MM.1S (cell line): ENCODE measurements at regions not wholly inside any gene's neighbourhood (a gene's known extent, or its start where the extent isn't known, plus 50 kb on each side); places are given as distances from the start of the nearest gene placed in this dataset.

Experiments used
- DNase-seq: peaks from one replicate; pipeline ENCODE4 v3.0.0-alpha.2; 2015
- H2AFZ ChIP-seq: fragments of 300-600 bp; sonication (generic); 2 replicates; pipeline ENCODE4 v1.6.0; 2016; ENCODE audit warnings: antibody characterized with exemption, low read length
- H3F3A ChIP-seq: fragments of 300-600 bp; sonication (generic); 2 replicates; pipeline ENCODE4 v1.6.1; 2016; ENCODE audit warnings: mild to moderate bottlenecking, antibody characterized with exemption, low read length, moderate library complexity, mixed read lengths; ENCODE audit not compliant: insufficient read depth
- H3K27ac ChIP-seq: fragments of 300-600 bp; sonication (generic); 2 replicates; pipeline ENCODE4 v1.5.1; 2016; ENCODE audit warnings: mild to moderate bottlenecking, low read length
- H3K27me3 ChIP-seq: fragments of 300-600 bp; sonication (generic); replicated peaks from 2 replicates; pipeline ENCODE4 v1.6.0; 2016; ENCODE audit warnings: low read length; ENCODE audit not compliant: insufficient read depth
- H3K36me3 ChIP-seq: fragments of 300-600 bp; sonication (generic); replicated peaks from 2 replicates; pipeline ENCODE4 v1.6.1; 2016; ENCODE audit warnings: mild to moderate bottlenecking, low read length, mixed read lengths; ENCODE audit not compliant: insufficient read depth
- H3K4me1 ChIP-seq: fragments of 300-600 bp; sonication (generic); 2 replicates; pipeline ENCODE4 v1.6.1; 2016; ENCODE audit warnings: low read length, mixed read lengths
- H3K4me2 ChIP-seq: fragments of 300-600 bp; sonication (generic); 2 replicates; pipeline ENCODE4 v1.6.0; 2016; ENCODE audit warnings: low read depth, low read length
- H3K4me3 ChIP-seq: fragments of 300-600 bp; sonication (generic); 2 replicates; pipeline ENCODE4 v1.5.1; 2016; ENCODE audit warnings: low read length, mixed read lengths
- H3K79me2 ChIP-seq: fragments of 300-600 bp; sonication (generic); 2 replicates; pipeline ENCODE4 v1.6.1; 2016; ENCODE audit warnings: mixed run types, low read length, mixed read lengths
- H3K9ac ChIP-seq: fragments of 300-600 bp; sonication (generic); 2 replicates; pipeline ENCODE4 v1.6.1; 2016; ENCODE audit warnings: low read length, mixed read lengths
- H3K9me2 ChIP-seq: fragments of 300-600 bp; sonication (generic); replicated peaks from 2 replicates; pipeline ENCODE4 v1.6.1; 2016; ENCODE audit warnings: mild to moderate bottlenecking, low read length, mixed read lengths; ENCODE audit not compliant: insufficient read depth
- H3K9me3 ChIP-seq: fragments of 300-600 bp; sonication (generic); replicated peaks from 2 replicates; pipeline ENCODE4 v1.6.1; 2016; ENCODE audit warnings: mild to moderate bottlenecking, low read length, mixed read lengths; ENCODE audit not compliant: insufficient read depth
- H4K20me1 ChIP-seq: fragments of 300-600 bp; sonication (generic); 2 replicates; pipeline ENCODE4 v1.6.1; 2016; ENCODE audit warnings: mild to moderate bottlenecking, low read length, moderate library complexity, mixed read lengths; ENCODE audit not compliant: insufficient read depth
- EZH2 ChIP-seq: fragments of 300-600 bp; sonication (generic); optimal IDR thresholded peaks from 2 replicates; pipeline ENCODE3; 2017; ENCODE audit warnings: low read depth, mild to moderate bottlenecking, antibody characterized with exemption, low read length, mixed read lengths
- EZH2phosphoT487 ChIP-seq: fragments of 300-600 bp; sonication (generic); IDR thresholded peaks from 2 replicates; pipeline ENCODE4 v1.6.1; 2018; ENCODE audit warnings: antibody characterized with exemption, low read length
- TF ChIP-seq, protein P1 (sequence below): fragments of 300-600 bp; sonication (generic); IDR thresholded peaks from 2 replicates; pipeline ENCODE4 v1.5.1; 2016; ENCODE audit warnings: antibody characterized with exemption, low read length, mixed read lengths

- no peak overlapping the region for H3K27ac ChIP-seq
- DNase-seq: no peak
- TF ChIP-seq EZH2phosphoT487 (no peak), EZH2 (no peak)
- TF ChIP-seq, protein P1, sequence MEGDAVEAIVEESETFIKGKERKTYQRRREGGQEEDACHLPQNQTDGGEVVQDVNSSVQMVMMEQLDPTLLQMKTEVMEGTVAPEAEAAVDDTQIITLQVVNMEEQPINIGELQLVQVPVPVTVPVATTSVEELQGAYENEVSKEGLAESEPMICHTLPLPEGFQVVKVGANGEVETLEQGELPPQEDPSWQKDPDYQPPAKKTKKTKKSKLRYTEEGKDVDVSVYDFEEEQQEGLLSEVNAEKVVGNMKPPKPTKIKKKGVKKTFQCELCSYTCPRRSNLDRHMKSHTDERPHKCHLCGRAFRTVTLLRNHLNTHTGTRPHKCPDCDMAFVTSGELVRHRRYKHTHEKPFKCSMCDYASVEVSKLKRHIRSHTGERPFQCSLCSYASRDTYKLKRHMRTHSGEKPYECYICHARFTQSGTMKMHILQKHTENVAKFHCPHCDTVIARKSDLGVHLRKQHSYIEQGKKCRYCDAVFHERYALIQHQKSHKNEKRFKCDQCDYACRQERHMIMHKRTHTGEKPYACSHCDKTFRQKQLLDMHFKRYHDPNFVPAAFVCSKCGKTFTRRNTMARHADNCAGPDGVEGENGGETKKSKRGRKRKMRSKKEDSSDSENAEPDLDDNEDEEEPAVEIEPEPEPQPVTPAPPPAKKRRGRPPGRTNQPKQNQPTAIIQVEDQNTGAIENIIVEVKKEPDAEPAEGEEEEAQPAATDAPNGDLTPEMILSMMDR: no peak
Measured at GRCh38 chr10:34047389-34047788, 712.9 kb upstream of the NRP1 start.

DNA sequence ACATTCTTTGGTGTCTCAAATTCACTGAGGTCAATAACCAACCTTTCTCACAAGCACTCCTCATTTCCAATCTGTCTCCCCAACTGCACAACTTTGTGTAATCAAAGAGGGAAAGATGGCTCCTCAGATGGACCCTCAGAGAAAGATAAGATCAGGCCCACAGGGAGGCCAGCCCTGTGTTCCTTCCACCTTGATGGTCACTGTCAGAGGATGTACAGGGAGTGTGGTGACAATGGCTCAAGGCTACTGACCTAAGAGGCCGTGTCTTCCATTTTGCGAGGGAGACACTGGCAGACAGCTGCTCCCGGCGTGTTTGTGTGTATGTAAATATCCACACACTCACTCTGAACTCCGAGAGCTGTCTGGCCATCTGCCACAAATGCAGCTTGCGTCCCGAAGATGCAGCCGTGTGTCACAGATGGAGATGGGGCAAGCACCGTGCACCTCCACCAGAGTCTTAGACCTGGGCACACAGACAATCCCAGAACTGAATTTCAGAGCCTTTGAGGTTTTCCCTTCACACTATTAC lies 712.1 kb upstream of the NRP1 start:
- H3K4me3 ChIP-seq: no peak overlapping the region
- no peaks in the 10 kb centered on the region for H3F3A ChIP-seq
- H3K27ac ChIP-seq: no peak overlapping the region
- no peaks in the 10 kb centered on the region for H4K20me1 ChIP-seq
- TF ChIP-seq, protein P1: no peak
- TF ChIP-seq EZH2 (no peak), EZH2phosphoT487 (no peak)
- no peak overlapping the region for H3K9ac ChIP-seq
- H3K4me2 ChIP-seq: no peak overlapping the region
- DNase-seq: no peak
- no peaks in the 10 kb centered on the region for H3K36me3 ChIP-seq
- H3K27me3 ChIP-seq: no peaks in the 10 kb centered on the region
- no peaks in the 10 kb centered on the region for H3K9me3 ChIP-seq
- no peaks in the 10 kb centered on the region for H3K79me2 ChIP-seq
- H3K9me2 ChIP-seq: no peaks in the 10 kb centered on the region
- H3K4me1 ChIP-seq: no peaks in the 10 kb centered on the region
- H2AFZ ChIP-seq: no peak overlapping the region

More at GRCh38 chr10:34047389-34047788, 712.9 kb upstream of the NRP1 start:
- Histone ChIP-seq H3K4me3 (no peak overlapping the region), H3K27me3 (no peaks in the 10 kb centered on the region), H3F3A (no peaks in the 10 kb centered on the region), H2AFZ (no peak overlapping the region), H3K36me3 (no peaks in the 10 kb centered on the region), H3K4me1 (no peaks in the 10 kb centered on the region), H3K4me2 (no peak overlapping the region), H3K79me2 (no peaks in the 10 kb centered on the region), H4K20me1 (no peaks in the 10 kb centered on the region), H3K9me3 (no peaks in the 10 kb centered on the region), H3K9me2 (no peaks in the 10 kb centered on the region), H3K9ac (no peak overlapping the region)

DNA sequence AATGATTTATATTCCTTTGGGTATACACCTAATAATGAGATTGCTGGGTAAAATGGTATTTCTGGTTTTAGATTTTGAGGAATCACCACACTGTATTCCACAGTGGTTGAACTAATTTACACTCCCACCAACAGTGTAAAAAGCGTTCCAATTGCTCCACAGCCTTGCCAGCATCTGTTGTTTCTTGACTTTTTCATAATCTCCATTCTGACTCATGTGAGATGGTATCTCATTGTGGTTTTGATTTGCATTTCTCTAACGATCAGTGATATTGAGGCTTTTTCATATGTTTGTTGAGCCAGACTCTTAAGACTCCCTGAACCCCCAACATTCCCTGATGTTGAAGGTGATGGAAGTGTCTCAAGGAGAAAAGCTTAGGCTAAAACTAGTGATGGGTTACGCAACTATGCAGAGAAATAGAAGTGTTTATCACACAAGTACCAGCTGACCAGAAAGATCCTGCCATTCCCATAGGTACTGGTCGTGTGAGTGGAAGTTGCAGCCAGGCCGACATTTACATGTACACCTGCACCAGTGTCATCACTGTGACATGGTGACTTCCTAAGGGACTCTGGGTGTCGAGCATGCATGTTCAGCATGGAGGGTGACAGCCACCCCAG lies 711.2 kb upstream of the NRP1 start:
- H3K9me3 ChIP-seq: no peaks in the 10 kb centered on the region
- no peak overlapping the region for H3K27ac ChIP-seq
- no peak overlapping the region for H3K4me2 ChIP-seq
- no peaks in the 10 kb centered on the region for H3K36me3 ChIP-seq
- DNase-seq: no peak
- H3K9me2 ChIP-seq: no peaks in the 10 kb centered on the region
- H3F3A ChIP-seq: no peaks in the 10 kb centered on the region
- H3K4me3 ChIP-seq: no peak overlapping the region
- no peak for TF ChIP-seq EZH2phosphoT487
- no peak for TF ChIP-seq EZH2
- TF ChIP-seq, protein P1: no peak
- no peak overlapping the region for H3K9ac ChIP-seq
- no peaks in the 10 kb centered on the region for H3K4me1 ChIP-seq
- no peak overlapping the region for H2AFZ ChIP-seq
- H3K79me2 ChIP-seq: no peaks in the 10 kb centered on the region
- no peaks in the 10 kb centered on the region for H4K20me1 ChIP-seq
- no peaks in the 10 kb centered on the region for H3K27me3 ChIP-seq
